ENCODE measurements at regions not wholly inside any gene's neighbourhood (a gene's known extent, or its start where the extent isn't known, plus 50 kb on each side); places are given as distances from the start of the nearest gene placed in this dataset.

- no peak overlapping the region for H3K27ac ChIP-seq
- no peak for DNase-seq (ENCODE audit: low spot score)
- no peaks in the 10 kb centered on the region for H3K4me1 ChIP-seq
- H3K27me3 ChIP-seq, result no peaks in the 10 kb centered on the region
- no peak for TF ChIP-seq CTCF (IDR thresholded peaks at IDR 0.05)
- H3K9me3 ChIP-seq, result no peaks in the 10 kb centered on the region
- H3K36me3 ChIP-seq, result no peaks in the 10 kb centered on the region
- no peak overlapping the region for H3K4me3 ChIP-seq
Measured at GRCh38 chr2:225170162-225170561, 127.9 kb upstream of the DOCK10 start.

- no peak for DNase-seq (ENCODE audit: low spot score)
- H3K36me3 ChIP-seq, result no peaks in the 10 kb centered on the region
- no peaks in the 10 kb centered on the region for H3K9me3 ChIP-seq
- no peaks in the 10 kb centered on the region for H3K27me3 ChIP-seq
- H3K4me3 ChIP-seq, result no peak overlapping the region
- H3K27ac ChIP-seq, result no peak overlapping the region
- no peaks in the 10 kb centered on the region for H3K4me1 ChIP-seq
- TF ChIP-seq CTCF (IDR thresholded peaks at IDR 0.05), result no peak
Measured at GRCh38 chr2:225169396-225169795, 127.1 kb upstream of the DOCK10 start.

- TF ChIP-seq CTCF (IDR thresholded peaks at IDR 0.05), result no peak
- H3K36me3 ChIP-seq, result no peaks in the 10 kb centered on the region
- H3K9me3 ChIP-seq, result no peaks in the 10 kb centered on the region
- H3K27ac ChIP-seq, result no peak overlapping the region
- no peaks in the 10 kb centered on the region for H3K4me1 ChIP-seq
- DNase-seq (ENCODE audit: low spot score), result no peak
- no peaks in the 10 kb centered on the region for H3K27me3 ChIP-seq
- H3K4me3 ChIP-seq, result no peak overlapping the region
Measured at GRCh38 chr2:225165052-225165451, 122.8 kb upstream of the DOCK10 start.

GRCh38 chr2:225164401-225165050, 122.3 kb upstream of the DOCK10 start:
- Histone ChIP-seq H3K4me1 (no peaks in the 10 kb centered on the region), H3K4me3 (no peak overlapping the region), H3K9me3 (no peaks in the 10 kb centered on the region), H3K27me3 (no peaks in the 10 kb centered on the region), H3K36me3 (no peaks in the 10 kb centered on the region), H3K27ac (no peak overlapping the region)
- TF ChIP-seq CTCF (IDR thresholded peaks at IDR 0.05), result no peak
- no peak for DNase-seq (ENCODE audit: low spot score)

GRCh38 chr2:225158360-225158759, 116.1 kb upstream of the DOCK10 start:
- DNase-seq (ENCODE audit: low spot score), result no peak
- H3K27me3 ChIP-seq, result no peaks in the 10 kb centered on the region
- no peaks in the 10 kb centered on the region for H3K4me1 ChIP-seq
- H3K4me3 ChIP-seq, result no peak overlapping the region
- H3K9me3 ChIP-seq, result no peaks in the 10 kb centered on the region
- TF ChIP-seq CTCF (IDR thresholded peaks at IDR 0.05), result no peak
- H3K36me3 ChIP-seq, result no peaks in the 10 kb centered on the region
- no peak overlapping the region for H3K27ac ChIP-seq

- Histone ChIP-seq H3K27me3 (no peaks in the 10 kb centered on the region), H3K36me3 (no peaks in the 10 kb centered on the region), H3K27ac (no peak overlapping the region), H3K4me3 (no peak overlapping the region), H3K4me1 (no peaks in the 10 kb centered on the region), H3K9me3 (no peaks in the 10 kb centered on the region)
- TF ChIP-seq CTCF (IDR thresholded peaks at IDR 0.05), result no peak
- DNase-seq (ENCODE audit: low spot score), result no peak
Measured at GRCh38 chr2:225156853-225157451, 114.7 kb upstream of the DOCK10 start.

Measured in right atrium auricular region (tissue), 2 donors.